Pancreas (tissue), 10 donors: ENCODE measurements at regions not wholly inside any gene's neighbourhood (a gene's known extent, or its start where the extent isn't known, plus 50 kb on each side); places are given as distances from the start of the nearest gene placed in this dataset.

Source experiments
- ATAC-seq, 4 donors: fragments of 200-7000 bp; cut with Tn5 transposase; one replicate each; pipeline versions ENCODE4 v1.8.0 to v1.9.1; 2020; ENCODE audit warnings: mild to moderate bottlenecking in 4 of 4, moderate library complexity in 4 of 4
- DNase-seq, 6 donors: peaks; one replicate each; pipeline ENCODE4 v3.0.0-alpha.2; 2020
- FAIRE-seq: peaks from 2 replicates; lab custom pipeline; 2012; peaks lifted over from hg19 to GRCh38; lab: Jason Lieb, UNC
- H3K27ac ChIP-seq, 4 donors: fragments of 200-600 bp; sonication (generic); 1 replicate in 3 of 4; 2 replicates in 1 of 4; pipeline versions ENCODE4 v1.5.0 to v1.8.0; 2020
- H3K27me3 ChIP-seq, 4 donors: fragments of 200-600 bp; one replicate each; pipeline ENCODE4 v1.8.0; 2021
- H3K36me3 ChIP-seq, 3 donors: fragments of 200-600 bp; sonication (generic) in 1 of 3; one replicate each; pipeline versions ENCODE4 v1.5.0 to v1.8.0; 2020 to 2021
- H3K4me1 ChIP-seq, 3 donors: fragments of 200-600 bp; one replicate each; pipeline ENCODE4 v1.8.0; 2021
- H3K4me3 ChIP-seq, 4 donors: fragments of 200-600 bp; sonication (generic) in 2 of 4; one replicate each; pipeline versions ENCODE4 v1.5.0 to v1.8.0; 2020 to 2021
- H3K9me3 ChIP-seq, 4 donors: fragments of 200-600 bp; one replicate each; pipeline ENCODE4 v1.8.0; 2021
- whole genome bisulfite sequencing, 2 donors: extraction: QIAGEN DNeasy Blood & Tissue Kit; methylation state at CpG; one replicate each; pipeline ENCODE4 v1.1.7; 2013; 5-methylcytosine and 5-hydroxymethylcytosine counted together
- intact Hi-C, 3 donors: fragments of 100-400 bp; cut with DNase I; formaldehyde crosslinking; loops; one replicate each; pipeline versions ENCODE4 v1.11.1 to v1.14.2; 2022
- TF ChIP-seq, protein P1 (sequence below), 4 donors: fragments of 200-600 bp; sonication (generic) in 3 of 4; IDR thresholded peaks; one replicate each; pipeline versions ENCODE4 v1.5.0 to v1.8.0; 2021; ENCODE audit warnings: antibody characterized with exemption in 4 of 4
- donor health status: healthy with polysubstance abuse.
- donor health status: DM: no; HTN: no; CAD: no; lungs with moderate emphysema.
- donor health status: DM: no; HTN: no; CAD: no.
- donor health status: control.
- donor health status: control.
- donor health status: Bipolar disorder and iron deficiency.
- donor health status: DM: yes; HTN: yes; CAD: no.
- donor health status: DM: no; HTN: no; CAD: no.
- donor health status: DM: no; HTN: no; CAD: no.
- donor health status: DM: yes; HTN: yes; CAD: no.

DNA sequence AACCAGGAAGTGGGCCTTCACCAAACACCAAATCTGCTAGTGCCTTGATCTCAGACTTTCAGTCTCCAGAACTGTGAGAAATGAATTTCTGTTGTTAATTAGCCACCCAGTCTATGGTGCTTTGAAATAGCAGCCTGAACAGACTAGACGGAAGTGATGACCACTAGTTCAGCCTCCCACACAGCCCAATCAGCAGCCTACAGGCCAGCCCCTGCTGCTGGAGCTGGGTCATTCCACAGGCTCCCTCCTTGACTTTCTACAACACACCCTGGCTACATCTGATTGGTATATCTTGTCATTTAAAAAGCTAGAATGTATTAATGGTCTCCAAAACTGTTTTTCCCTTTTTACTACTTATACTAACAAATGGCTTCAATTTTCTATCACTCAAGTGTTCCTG lies 277.2 kb upstream of the TAC1 start:
- no peaks in the 10 kb centered on the region for H3K27me3 ChIP-seq
- no peaks in the 10 kb centered on the region for H3K9me3 ChIP-seq
- no peak overlapping the region for H3K4me3 ChIP-seq
- TF ChIP-seq, protein P1, sequence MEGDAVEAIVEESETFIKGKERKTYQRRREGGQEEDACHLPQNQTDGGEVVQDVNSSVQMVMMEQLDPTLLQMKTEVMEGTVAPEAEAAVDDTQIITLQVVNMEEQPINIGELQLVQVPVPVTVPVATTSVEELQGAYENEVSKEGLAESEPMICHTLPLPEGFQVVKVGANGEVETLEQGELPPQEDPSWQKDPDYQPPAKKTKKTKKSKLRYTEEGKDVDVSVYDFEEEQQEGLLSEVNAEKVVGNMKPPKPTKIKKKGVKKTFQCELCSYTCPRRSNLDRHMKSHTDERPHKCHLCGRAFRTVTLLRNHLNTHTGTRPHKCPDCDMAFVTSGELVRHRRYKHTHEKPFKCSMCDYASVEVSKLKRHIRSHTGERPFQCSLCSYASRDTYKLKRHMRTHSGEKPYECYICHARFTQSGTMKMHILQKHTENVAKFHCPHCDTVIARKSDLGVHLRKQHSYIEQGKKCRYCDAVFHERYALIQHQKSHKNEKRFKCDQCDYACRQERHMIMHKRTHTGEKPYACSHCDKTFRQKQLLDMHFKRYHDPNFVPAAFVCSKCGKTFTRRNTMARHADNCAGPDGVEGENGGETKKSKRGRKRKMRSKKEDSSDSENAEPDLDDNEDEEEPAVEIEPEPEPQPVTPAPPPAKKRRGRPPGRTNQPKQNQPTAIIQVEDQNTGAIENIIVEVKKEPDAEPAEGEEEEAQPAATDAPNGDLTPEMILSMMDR (IDR thresholded peaks at IDR 0.05), result no peak
- H3K27ac ChIP-seq, result no peak overlapping the region
- ATAC-seq (no peak), DNase-seq (no peak), FAIRE-seq (no peak)
- intact Hi-C loops, result no loop called here
- no peaks in the 10 kb centered on the region for H3K4me1 ChIP-seq
- H3K36me3 ChIP-seq, result no peaks in the 10 kb centered on the region
- WGBS, 2 donors, result 62 to 63% methylated on average over 1 of the region's 1 CpG

DNA sequence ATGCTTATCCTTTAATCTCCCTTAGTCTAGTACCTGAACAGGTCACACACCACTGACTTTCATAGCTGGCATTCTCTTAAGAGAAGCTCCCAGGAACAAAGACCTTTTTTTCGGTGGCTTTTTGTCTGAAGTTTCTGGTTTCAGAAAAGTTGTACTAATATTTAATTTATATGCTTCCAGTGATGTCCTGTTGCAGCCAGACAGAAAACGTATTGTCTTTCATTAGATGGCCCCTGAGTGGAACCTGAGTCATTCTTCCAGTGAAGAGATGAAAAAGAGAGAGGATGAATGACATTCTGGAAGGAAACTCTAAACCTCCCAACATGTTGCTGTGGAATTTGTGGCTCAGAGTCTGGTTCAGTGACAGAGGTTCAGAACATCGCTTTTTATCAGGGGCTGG lies 274.8 kb upstream of the TAC1 start:
- intact Hi-C loops, result no loop called here

DNA sequence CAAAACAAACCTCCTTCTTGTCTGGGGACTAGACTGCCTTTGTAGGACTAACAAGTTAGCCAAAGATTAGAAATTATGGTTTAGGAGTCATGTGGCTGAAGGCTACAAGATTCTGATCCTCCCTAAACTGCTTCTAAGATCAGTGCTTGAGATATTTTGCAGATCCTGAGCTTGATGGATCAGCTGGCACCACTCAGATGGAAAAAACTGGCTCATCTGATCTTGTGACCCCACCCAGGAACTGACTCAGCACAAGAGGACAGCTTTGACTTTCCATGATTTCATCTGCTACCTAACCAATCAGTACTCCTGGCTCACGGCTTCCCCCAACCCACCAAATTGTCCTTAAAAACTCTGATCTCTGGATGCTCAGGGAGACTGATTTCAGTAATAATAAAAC lies 271.5 kb upstream of the TAC1 start:
- no peaks in the 10 kb centered on the region for H3K9me3 ChIP-seq
- FAIRE-seq (no peak), ATAC-seq (no peak), DNase-seq (no peak)
- TF ChIP-seq, protein P1 (IDR thresholded peaks at IDR 0.05), result no peak
- H3K36me3 ChIP-seq, result no peaks in the 10 kb centered on the region
- no peaks in the 10 kb centered on the region for H3K4me1 ChIP-seq
- intact Hi-C loops, result no loop called here
- H3K4me3 ChIP-seq, result no peak overlapping the region
- H3K27me3 ChIP-seq, result no peaks in the 10 kb centered on the region
- H3K27ac ChIP-seq, result no peak overlapping the region
- 69 to 72% methylated on average over 1 of the region's 1 CpG for WGBS, 2 donors

More for the DNA sequence above, 274.8 kb upstream of the TAC1 start:
- H3K36me3 ChIP-seq, result no peaks in the 10 kb centered on the region
- DNase-seq, result no peak
- H3K27ac ChIP-seq, result no peak overlapping the region
- no peaks in the 10 kb centered on the region for H3K27me3 ChIP-seq
- TF ChIP-seq, protein P1 (IDR thresholded peaks at IDR 0.05), result no peak
- H3K4me1 ChIP-seq, result no peaks in the 10 kb centered on the region
- no peak for ATAC-seq
- WGBS, 2 donors, result 45 to 59% methylated on average over 3 of the region's 3 CpGs
- H3K4me3 ChIP-seq, result no peak overlapping the region
- FAIRE-seq, result no peak
- H3K9me3 ChIP-seq, result no peaks in the 10 kb centered on the region

DNA sequence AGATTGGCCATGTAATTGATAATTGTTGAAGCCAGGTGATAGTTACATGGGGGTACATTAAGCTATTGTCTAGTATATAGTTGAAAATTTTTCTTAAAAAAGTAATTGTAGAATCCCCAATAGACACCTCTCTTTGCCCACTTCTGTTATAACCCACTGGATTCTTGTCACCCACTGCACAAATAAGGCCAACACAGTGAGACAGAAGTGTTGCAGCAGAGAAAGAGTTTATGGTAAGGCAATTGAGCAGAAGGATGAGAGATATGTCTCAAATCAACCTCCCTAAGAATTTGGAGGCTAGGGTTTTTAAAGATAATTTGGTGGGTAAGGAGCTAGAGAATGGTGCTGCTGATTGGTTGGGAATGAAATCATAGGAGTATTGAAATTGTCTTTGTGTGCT lies 270.3 kb upstream of the TAC1 start:
- no peaks in the 10 kb centered on the region for H3K9me3 ChIP-seq
- H3K27me3 ChIP-seq, result no peaks in the 10 kb centered on the region
- DNase-seq (no peak), FAIRE-seq (no peak), ATAC-seq (no peak)
- H3K36me3 ChIP-seq, result no peaks in the 10 kb centered on the region
- TF ChIP-seq, protein P1 (IDR thresholded peaks at IDR 0.05), result no peak
- no peak overlapping the region for H3K27ac ChIP-seq
- intact Hi-C loops, result no loop called here
- H3K4me3 ChIP-seq, result no peak overlapping the region
- H3K4me1 ChIP-seq, result no peaks in the 10 kb centered on the region

DNA sequence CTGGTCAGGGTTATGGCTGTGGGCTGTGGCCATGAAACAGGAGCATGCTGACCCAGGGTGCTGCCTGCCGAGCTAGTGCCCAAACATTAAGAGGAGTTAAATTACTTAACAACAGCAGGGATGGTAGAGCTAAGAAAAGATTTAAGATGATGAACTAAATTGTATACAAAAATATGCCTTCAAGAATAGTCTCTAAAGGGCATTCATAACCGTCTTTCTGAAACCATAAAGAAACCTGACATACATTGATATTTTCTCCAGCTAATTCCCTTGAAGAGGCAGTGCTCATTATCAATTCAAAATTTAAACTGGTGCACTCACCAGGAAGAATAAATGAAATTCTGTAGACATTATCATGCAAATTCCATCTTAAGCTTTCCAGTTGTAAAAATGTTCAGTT lies 265.8 kb upstream of the TAC1 start:
- H3K4me1 ChIP-seq, result no peaks in the 10 kb centered on the region
- intact Hi-C loops, result no loop called here
- DNase-seq, result no peak
- H3K27me3 ChIP-seq, result no peaks in the 10 kb centered on the region
- no peak for ATAC-seq
- no peak for FAIRE-seq
- H3K4me3 ChIP-seq, result no peak overlapping the region
- TF ChIP-seq, protein P1 (IDR thresholded peaks at IDR 0.05), result no peak
- WGBS, 2 donors, result 51 to 53% methylated on average over 2 of the region's 2 CpGs
- no peak overlapping the region for H3K27ac ChIP-seq
- no peaks in the 10 kb centered on the region for H3K9me3 ChIP-seq
- H3K36me3 ChIP-seq, result no peaks in the 10 kb centered on the region
